SK-N-DZ (cell line): ENCODE measurements at regions not wholly inside any gene's neighbourhood (a gene's known extent, or its start where the extent isn't known, plus 50 kb on each side); places are given as distances from the start of the nearest gene placed in this dataset.
"Not testable (repeated sequence)": the region's sequence is repeated elsewhere in the genome, so short reads cannot be mapped to it uniquely, and the experiment has no call there.

Experiments used
- DNase-seq: peaks from one replicate; pipeline ENCODE4 v3.0.0-alpha.2; 2015; ENCODE audit warnings: low spot score

DNA sequence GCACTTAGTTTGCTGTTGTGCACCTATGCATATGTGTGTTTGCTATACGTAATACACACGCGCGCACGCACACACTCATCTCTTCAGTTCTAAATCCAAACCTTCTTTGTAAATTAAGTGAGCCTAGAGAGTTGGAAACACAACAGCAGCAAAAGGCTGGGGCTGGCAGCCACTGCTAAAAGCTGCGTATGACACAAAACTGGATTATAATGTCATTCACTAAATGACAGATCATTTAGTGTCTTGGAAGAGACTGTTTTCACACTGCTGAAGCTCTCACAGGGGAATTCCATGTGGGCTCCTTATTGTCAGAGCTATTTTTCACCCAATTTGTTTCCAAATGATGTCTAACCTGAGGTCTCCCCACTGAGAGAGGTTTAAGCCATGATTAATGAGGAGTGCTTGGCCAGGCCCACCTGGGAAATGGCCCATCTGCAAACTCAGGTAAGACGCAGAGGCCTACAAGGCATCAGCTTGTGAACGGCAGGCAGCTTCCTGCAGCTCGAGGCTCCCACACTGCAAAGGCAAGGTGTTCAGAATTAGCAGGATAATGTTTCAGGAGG lies 94.2 kb downstream of the OLIG3 start:
- no peak for DNase-seq

GRCh38 chr6:137395316-137395715 lies 98.9 kb downstream of the OLIG3 start:
- DNase-seq, result no peak

DNA sequence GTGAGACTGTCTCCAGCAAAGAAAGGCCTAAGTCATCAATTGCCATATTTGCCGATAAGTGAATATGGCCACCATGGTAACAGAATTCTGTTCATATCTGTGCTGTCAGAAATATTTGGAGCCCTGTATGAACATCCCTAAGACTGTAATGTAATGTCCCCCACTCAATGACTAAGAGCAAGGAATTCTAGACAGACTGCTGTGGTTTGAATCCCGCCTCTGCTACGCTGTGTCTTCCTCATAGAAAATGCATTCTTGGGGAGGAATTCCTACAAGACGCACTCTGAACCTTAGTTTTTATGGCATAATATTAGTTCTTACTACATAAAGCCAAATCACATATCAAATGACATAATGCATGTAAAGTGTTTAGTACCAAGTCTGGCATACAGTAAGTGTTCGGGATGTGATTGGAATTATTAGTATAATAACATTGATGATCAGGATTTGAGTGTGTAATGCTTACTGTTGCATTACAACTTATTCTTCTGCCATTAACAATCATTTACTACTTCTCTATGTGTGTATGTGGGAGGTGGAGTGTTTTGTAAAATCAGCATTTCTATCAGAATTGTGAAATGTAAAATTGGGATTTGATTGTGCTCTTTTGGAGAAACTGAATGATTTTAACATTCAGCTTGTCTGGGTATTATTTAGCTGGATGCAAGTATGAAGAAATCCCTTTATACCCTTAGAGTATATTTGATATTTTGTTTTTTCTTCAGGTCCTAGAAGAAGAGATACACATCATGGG lies 103.0 kb downstream of the OLIG3 start:
- DNase-seq, result no peak

- DNase-seq, result no peak
Observed at GRCh38 chr6:137390334-137390733, 103.9 kb downstream of the OLIG3 start.

DNA sequence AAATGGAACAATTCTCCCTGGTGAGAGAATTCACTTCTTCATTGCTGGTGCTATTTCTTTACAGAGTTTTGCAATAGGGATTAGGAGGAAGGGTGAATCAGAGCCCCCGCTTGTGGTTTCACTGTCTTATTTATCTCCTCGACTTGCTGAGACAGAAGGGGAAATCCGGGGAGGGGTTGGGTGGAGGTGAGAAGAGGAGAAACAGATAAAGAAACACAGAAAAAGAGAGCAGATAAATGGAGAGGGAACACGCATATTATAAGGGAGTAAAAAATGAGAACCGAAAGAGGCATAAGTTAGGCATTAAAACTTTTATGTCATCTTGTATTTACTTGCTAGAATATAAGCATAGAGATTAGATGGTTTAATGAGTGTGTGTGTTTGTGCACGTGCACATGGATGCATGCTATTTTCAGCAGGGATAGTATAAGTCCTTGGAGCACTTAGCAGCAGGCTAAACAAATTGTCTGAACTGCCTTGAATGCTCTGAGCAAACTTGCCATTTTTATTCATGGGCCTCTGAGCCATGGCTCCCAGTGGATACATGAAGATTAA lies 105.0 kb downstream of the OLIG3 start:
- no peak for DNase-seq

- DNase-seq, result no peak
Observed at GRCh38 chr6:137387096-137387764, 107.0 kb downstream of the OLIG3 start.

GRCh38 chr6:137383287-137383686 lies 110.9 kb downstream of the OLIG3 start:
- DNase-seq, result not testable (repeated sequence)

DNA sequence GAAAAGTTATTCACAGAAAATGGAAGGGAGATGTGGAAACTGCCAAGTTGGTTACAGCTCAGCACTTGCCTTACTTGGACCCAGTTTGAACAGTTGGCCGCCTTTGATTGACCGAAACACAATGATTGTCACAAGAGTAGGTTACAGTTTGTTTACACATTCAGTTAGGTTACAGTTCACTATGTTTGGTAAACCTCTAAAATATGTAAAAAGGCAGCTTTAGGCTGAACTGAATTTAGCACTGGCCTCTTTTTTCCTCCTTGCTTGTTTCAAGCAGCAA lies 116.2 kb downstream of the OLIG3 start:
- no peak for DNase-seq

GRCh38 chr6:137373296-137373695 lies 120.9 kb downstream of the OLIG3 start:
- DNase-seq, result no peak

- no peak for DNase-seq
Observed at GRCh38 chr6:137372532-137372931, 121.7 kb downstream of the OLIG3 start.

- DNase-seq, result no peak
Observed at GRCh38 chr6:137371634-137372016, 122.6 kb downstream of the OLIG3 start.

DNA sequence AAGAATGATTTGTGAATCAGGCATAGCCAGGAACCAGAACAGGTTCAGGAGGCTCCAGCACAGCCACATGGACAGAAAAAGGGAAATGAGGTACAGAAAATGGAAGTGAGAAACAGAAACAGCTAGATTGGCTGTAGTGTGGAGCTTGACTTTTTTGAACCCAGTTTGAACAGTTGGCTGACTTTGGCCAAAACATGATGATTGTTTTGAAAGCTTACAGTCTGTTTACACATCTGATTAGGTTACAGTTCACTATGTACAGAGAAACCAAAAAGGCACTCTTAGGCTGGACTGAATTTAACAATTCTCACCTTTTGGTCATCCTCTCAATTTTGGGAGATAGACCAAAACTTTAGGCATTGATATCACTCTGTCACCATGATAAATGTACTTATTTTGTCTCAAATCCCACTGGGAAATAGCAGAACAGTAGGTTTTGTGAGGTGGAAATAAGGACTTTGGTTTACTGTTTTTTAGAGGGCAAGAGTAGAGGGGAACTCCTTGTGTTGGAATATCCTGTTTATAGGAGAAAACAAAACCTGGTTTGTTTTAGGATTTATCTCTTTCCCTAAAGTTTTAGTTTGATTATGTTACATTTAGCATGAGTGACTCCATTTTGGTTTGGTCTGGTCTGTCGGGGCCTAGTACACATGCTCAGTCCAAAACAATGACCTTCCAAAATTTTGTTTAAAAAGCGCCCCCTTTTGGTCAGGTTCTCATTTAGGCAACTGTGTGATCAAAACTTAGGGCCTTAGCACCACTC lies 123.1 kb downstream of the OLIG3 start:
- DNase-seq, result no peak

- DNase-seq, result no peak
Observed at GRCh38 chr6:137369136-137369535, 125.1 kb downstream of the OLIG3 start.

DNA sequence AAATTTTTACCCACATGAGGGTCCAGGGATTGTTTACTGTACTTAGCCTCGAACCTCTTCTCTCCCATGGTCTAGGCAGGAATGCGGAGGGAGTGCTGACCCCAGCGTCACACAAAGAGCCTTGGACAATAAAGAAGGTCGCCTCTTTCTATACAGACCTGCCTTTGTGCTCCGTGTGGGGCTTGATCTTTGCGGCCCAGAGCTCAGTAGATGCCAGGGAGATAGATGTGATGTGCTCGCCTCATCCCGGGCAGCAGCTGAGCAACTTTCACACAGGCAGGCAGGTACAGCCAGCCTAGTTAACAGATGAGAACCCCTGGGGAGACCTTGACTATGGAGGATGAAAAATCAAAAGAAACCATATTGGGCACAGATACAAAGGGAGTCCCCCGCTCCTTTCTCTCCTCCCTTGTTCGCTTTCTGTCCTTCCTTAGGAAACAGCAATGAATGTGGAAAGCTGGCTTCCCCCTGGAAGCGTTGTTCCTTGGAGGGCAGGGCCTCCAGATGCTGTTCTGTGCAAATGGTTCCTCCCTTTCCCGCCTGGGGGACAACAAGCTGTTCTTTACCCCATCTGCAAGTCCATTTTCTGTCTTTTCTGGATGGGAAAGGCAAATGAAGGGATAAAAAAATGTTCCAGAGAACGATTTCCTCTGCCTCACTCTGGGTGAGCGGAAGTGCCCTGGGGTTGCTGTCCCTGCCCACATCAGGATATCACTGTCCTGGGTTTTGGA lies 128.3 kb downstream of the OLIG3 start:
- no peak for DNase-seq

- no peak for DNase-seq
Observed at GRCh38 chr6:137363805-137364138, 130.4 kb downstream of the OLIG3 start.

DNA sequence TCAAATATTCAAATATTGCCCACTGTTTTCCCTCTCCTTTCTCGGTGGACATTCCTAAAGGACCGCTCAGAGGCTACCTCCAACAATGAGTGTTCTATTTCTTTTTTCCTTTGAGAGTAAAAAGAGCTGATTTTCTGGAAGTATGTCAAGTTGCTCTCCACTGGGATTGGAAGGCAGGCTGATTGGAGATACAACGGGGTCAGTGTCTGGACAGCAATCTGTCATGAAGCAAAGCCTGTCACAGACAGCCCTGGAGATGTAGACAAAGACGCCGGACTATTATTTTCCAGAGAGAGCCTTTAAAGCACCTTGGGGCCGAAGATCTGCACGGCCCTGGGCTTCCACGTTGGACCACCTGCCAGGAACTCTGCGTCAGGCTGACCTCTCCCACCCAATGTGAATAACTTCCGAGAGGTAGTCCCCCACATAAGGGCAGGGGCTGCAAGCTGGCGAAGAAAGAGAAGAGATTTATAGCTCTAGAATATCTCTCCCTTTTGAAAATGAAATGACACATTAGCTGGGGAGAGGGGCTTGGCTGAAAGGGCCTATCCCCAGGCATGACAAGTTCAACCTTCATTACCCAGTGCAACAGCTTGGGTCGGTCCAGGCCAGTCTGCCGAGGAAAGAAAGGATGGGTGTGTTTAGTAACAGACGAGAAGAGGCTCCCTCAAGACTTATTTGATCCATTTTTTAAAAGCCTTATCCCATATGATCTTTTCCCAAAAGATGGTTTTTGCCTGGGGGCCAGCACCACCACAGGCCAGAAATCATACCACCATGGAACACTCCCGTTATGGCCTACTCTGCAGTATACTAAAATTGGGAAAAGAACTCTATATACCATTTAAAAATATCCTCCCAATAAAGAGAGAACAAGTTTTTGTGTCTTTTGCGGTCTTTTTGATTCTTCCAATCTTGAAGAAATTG lies 131.1 kb downstream of the OLIG3 start:
- DNase-seq, result no peak

DNA sequence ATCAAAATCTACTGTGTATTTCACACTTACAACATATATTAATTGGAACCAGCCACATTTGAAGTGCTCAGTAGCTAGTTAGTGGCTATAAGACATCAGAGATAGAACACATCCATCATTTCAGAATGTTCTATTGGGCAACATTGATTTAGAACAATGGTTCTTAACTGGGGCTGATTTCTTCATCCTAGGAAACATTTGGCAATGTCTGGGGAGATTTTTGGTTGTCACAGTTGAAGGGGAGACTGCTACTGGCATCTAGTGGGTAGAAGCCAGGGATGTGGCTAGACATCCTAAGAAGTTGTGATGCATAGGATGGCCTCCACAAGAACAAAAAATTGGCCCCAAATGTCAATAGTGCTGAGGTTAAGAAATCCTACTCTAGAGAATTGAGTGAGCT lies 132.5 kb downstream of the OLIG3 start:
- DNase-seq, result no peak

DNA sequence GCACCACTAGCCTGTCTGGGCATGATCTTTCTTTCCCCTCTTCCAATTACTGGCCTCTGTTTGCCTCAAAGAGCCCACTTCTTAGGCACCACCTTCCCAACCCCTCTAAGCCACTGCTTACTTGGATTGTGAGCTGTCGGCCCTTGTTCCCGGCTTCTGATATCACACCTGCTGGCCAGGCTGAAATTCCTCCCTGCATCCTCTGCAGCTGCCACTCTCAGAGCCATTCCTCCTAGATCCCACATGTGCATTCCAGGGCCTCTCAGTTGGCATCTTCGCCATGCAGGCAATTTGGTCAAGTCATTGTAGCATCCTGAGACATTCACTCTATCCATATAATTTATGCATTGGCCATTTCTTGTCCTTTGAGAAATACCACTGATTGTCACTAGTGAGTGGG lies 135.9 kb downstream of the OLIG3 start:
- no peak for DNase-seq

GRCh38 chr6:137357948-137358266 lies 136.3 kb downstream of the OLIG3 start:
- DNase-seq, result no peak

GRCh38 chr6:137357263-137357947 lies 136.8 kb downstream of the OLIG3 start:
- DNase-seq, result no peak
